Activated T-cell treated with anti-CD3 and anti-CD28 coated beads, Interleukin-2, amount 50 U/mL, for 48 hours (primary cell): ENCODE measurements at regions not wholly inside any gene's neighbourhood (a gene's known extent, or its start where the extent isn't known, plus 50 kb on each side); places are given as distances from the start of the nearest gene placed in this dataset.

ENCODE experiments used
- DNase-seq, 2 experiments: peaks; one replicate each; pipeline ENCODE4 v3.0.0-alpha.2; 2020

GRCh38 chr21:22941779-22942490 is 1943.7 kb downstream of the NCAM2 start:
- no peak for DNase-seq

- no peak for DNase-seq
Observed at GRCh38 chr21:22955559-22955958, 1957.3 kb downstream of the NCAM2 start.

GRCh38 chr21:22961258-22961657 is 1963.0 kb downstream of the NCAM2 start:
- DNase-seq = no peak

GRCh38 chr21:22965455-22966135 is 1967.4 kb downstream of the NCAM2 start:
- no peak for DNase-seq

GRCh38 chr21:22981819-22982218 is 1983.6 kb downstream of the NCAM2 start:
- DNase-seq = no peak

- no peak for DNase-seq
Observed at GRCh38 chr21:22993144-22993543, 1994.9 kb downstream of the NCAM2 start.

GRCh38 chr21:22993822-22994574 is 1995.8 kb downstream of the NCAM2 start:
- DNase-seq = no peak

GRCh38 chr21:23003951-23004350 is 2005.7 kb downstream of the NCAM2 start:
- DNase-seq = no peak

GRCh38 chr21:23008601-23009202 is 2010.5 kb downstream of the NCAM2 start:
- no peak for DNase-seq

- DNase-seq = no peak
Observed at GRCh38 chr21:23009360-23009759, 2011.2 kb downstream of the NCAM2 start.

- DNase-seq = no peak
Observed at GRCh38 chr21:23014021-23014420, 2015.8 kb downstream of the NCAM2 start.

GRCh38 chr21:23016617-23017016 is 2018.4 kb downstream of the NCAM2 start:
- DNase-seq = no peak

GRCh38 chr21:23017989-23018388 is 2019.8 kb downstream of the NCAM2 start:
- DNase-seq = no peak

- no peak for DNase-seq
Observed at GRCh38 chr21:23020969-23021368, 2022.8 kb downstream of the NCAM2 start.

GRCh38 chr21:23021481-23021880 is 2023.3 kb downstream of the NCAM2 start:
- no peak for DNase-seq

GRCh38 chr21:23026878-23027277 is 2028.7 kb downstream of the NCAM2 start:
- no peak for DNase-seq

- DNase-seq = no peak
Observed at GRCh38 chr21:23039846-23040245, 2041.6 kb downstream of the NCAM2 start.

- DNase-seq = no peak
Observed at GRCh38 chr21:23045955-23046354, 2047.7 kb downstream of the NCAM2 start.

- no peak for DNase-seq
Observed at GRCh38 chr21:23067672-23068071, 2069.5 kb downstream of the NCAM2 start.

GRCh38 chr21:23083242-23083641 is 2085.0 kb downstream of the NCAM2 start:
- DNase-seq = no peak

- no peak for DNase-seq
Observed at GRCh38 chr21:23093259-23093658, 2095.1 kb downstream of the NCAM2 start.

- DNase-seq = no peak
Observed at GRCh38 chr21:23099185-23099584, 2101.0 kb downstream of the NCAM2 start.

- DNase-seq = no peak
Observed at GRCh38 chr21:23101111-23101510, 2102.9 kb downstream of the NCAM2 start.
